Mesothelial cell of epicardium (in vitro differentiated cells): ENCODE measurements at regions not wholly inside any gene's neighbourhood (a gene's known extent, or its start where the extent isn't known, plus 50 kb on each side); places are given as distances from the start of the nearest gene placed in this dataset.
A peak's percentile ranks its signal among the peaks of the same experiment; 100 is the strongest.

ENCODE experiments used
- DNase-seq, 2 experiments: peaks; one replicate each; pipeline ENCODE4 v3.0.0; 2021; ENCODE audit warnings: low spot score in 2 of 2; ENCODE audit not compliant: unreplicated experiment in 2 of 2
- H3K27ac Mint-ChIP-seq: 2 replicates; pipeline ENCODE4 v1.8.0; 2021; ENCODE audit warnings: mixed read lengths
- H3K27me3 Mint-ChIP-seq: 2 replicates; pipeline ENCODE4 v1.8.0; 2021; ENCODE audit warnings: low read depth, mixed read lengths
- H3K36me3 Mint-ChIP-seq: 2 replicates; pipeline ENCODE4 v1.8.0; 2021; ENCODE audit warnings: mixed read lengths
- H3K4me1 Mint-ChIP-seq: 2 replicates; pipeline ENCODE4 v1.8.0; 2021; ENCODE audit warnings: mixed read lengths
- H3K4me3 Mint-ChIP-seq: 2 replicates; pipeline ENCODE4 v1.8.0; 2021; ENCODE audit warnings: mild to moderate bottlenecking, moderate library complexity, mixed read lengths
- H3K9me3 Mint-ChIP-seq: 2 replicates; pipeline ENCODE4 v1.8.0; 2021; ENCODE audit warnings: mixed read lengths
- CTCF ChIP-seq: fragments of 200-600 bp; sonication (generic); IDR thresholded peaks from one replicate; pipeline ENCODE4 v1.5.0; 2021; ENCODE audit warnings: antibody characterized with exemption; ENCODE audit not compliant: unreplicated experiment

GRCh38 chr1:96364576-96364975 is 357.0 kb upstream of the PTBP2 start:
- H3K27me3 Mint-ChIP-seq = no peaks in the 10 kb centered on the region
- DNase-seq = no peak
- H3K4me3 Mint-ChIP-seq = no peak overlapping the region
- TF ChIP-seq CTCF = no peak
- H3K36me3 Mint-ChIP-seq = no peaks in the 10 kb centered on the region
- H3K27ac Mint-ChIP-seq = peak overlapping the region; percentile 30
- H3K4me1 Mint-ChIP-seq = peaks cover 15% of the 10 kb centered on the region
- no peaks in the 10 kb centered on the region for H3K9me3 Mint-ChIP-seq

- Mint-ChIP-seq H3K27me3 (no peaks in the 10 kb centered on the region), H3K4me3 (no peak overlapping the region), H3K27ac (peak overlapping the region; percentile 30), H3K4me1 (peaks cover 15% of the 10 kb centered on the region), H3K9me3 (no peaks in the 10 kb centered on the region), H3K36me3 (no peaks in the 10 kb centered on the region)
- TF ChIP-seq CTCF = no peak
- DNase-seq = no peak
These were observed 356.5 kb upstream of the PTBP2 start for GRCh38 chr1:96365076-96365475.

- Mint-ChIP-seq H3K4me3 (no peak overlapping the region), H3K27ac (no peak overlapping the region), H3K36me3 (no peaks in the 10 kb centered on the region), H3K9me3 (no peaks in the 10 kb centered on the region), H3K27me3 (no peaks in the 10 kb centered on the region), H3K4me1 (peaks cover 21% of the 10 kb centered on the region)
- no peak for TF ChIP-seq CTCF
- no peak for DNase-seq
These were observed 355.8 kb upstream of the PTBP2 start for GRCh38 chr1:96365596-96366390.

- no peaks in the 10 kb centered on the region for H3K36me3 Mint-ChIP-seq
- peaks cover 21% of the 10 kb centered on the region for H3K4me1 Mint-ChIP-seq
- H3K27ac Mint-ChIP-seq = no peak overlapping the region
- DNase-seq = no peak
- TF ChIP-seq CTCF = no peak
- no peak overlapping the region for H3K4me3 Mint-ChIP-seq
- no peaks in the 10 kb centered on the region for H3K9me3 Mint-ChIP-seq
- H3K27me3 Mint-ChIP-seq = no peaks in the 10 kb centered on the region
These were observed 355.1 kb upstream of the PTBP2 start for GRCh38 chr1:96366516-96366915.

GRCh38 chr1:96367791-96368190 is 353.8 kb upstream of the PTBP2 start:
- H3K27me3 Mint-ChIP-seq = no peaks in the 10 kb centered on the region
- H3K9me3 Mint-ChIP-seq = peaks cover 8% of the 10 kb centered on the region

More at GRCh38 chr1:96367791-96368190, 353.8 kb upstream of the PTBP2 start:
- H3K27ac Mint-ChIP-seq = no peak overlapping the region
- H3K4me1 Mint-ChIP-seq = peaks cover 21% of the 10 kb centered on the region
- no peaks in the 10 kb centered on the region for H3K36me3 Mint-ChIP-seq
- H3K4me3 Mint-ChIP-seq = no peak overlapping the region
- DNase-seq = no peak
- no peak for TF ChIP-seq CTCF
